ENCODE measurements at regions not wholly inside any gene's neighbourhood (a gene's known extent, or its start where the extent isn't known, plus 50 kb on each side); places are given as distances from the start of the nearest gene placed in this dataset.
"Not testable (repeated sequence)": the region's sequence is repeated elsewhere in the genome, so short reads cannot be mapped to it uniquely, and the experiment has no call there.

DNA sequence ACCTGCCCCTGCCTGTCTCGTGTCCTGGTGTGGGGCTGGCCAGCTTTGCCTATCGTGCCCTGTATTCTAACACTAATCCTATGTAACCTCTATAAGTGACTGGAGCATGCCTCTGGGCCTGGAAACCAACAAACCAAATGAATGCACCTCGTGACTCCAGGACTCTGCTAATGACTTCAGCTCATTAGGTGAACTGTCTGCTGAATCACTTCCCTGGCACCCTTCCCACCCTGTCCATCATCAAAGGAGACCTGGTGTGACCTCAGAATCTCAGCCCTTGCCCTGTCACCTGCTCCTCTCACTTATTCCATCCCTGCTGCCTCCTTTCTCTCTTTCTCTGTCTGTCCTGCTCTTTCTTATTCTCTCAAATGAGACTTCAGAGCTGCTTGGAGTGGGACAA lies 322.4 kb downstream of the CBLN1 start:
- 65 to 83% (median 76%) methylated on average over 1 to 3 of the region's 3 CpGs for WGBS, 4 donors

DNA sequence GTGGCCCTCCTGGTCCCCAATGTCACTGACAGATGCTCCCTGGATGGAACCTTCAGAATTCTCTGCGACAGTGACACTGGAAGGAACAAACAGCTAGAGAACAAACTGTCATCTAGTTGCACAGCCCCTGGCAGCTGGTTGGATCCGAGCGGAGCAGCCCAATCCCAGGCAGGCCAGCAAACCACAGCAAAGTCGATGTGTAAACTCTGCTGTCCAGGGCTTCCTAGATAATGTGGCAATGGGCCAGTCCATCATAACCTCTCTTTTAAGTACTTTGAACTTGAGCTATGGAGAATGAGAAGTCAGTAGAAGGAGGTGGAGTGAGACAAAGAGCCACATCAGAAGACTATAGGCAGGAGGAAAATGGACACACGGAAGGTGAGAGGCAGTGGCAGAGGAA lies 323.0 kb downstream of the CBLN1 start:
- DNase-seq = no peak

More for the DNA sequence above, 322.4 kb downstream of the CBLN1 start:
- Histone ChIP-seq H3K4me3 (no peak overlapping the region), H3K4me1 (replicated peaks in 1 of 2) (no peaks in the 10 kb centered on the region), H3K9me3 (replicated peaks in 1 of 3) (no peaks in the 10 kb centered on the region), H3K36me3 (replicated peaks in 1 of 2) (no peaks in the 10 kb centered on the region), H3K27ac (no peak overlapping the region), H3K27me3 (no peaks in the 10 kb centered on the region)
- TF ChIP-seq POLR2A (IDR thresholded peaks at IDR 0.05) = no peak
- TF ChIP-seq, protein P1, sequence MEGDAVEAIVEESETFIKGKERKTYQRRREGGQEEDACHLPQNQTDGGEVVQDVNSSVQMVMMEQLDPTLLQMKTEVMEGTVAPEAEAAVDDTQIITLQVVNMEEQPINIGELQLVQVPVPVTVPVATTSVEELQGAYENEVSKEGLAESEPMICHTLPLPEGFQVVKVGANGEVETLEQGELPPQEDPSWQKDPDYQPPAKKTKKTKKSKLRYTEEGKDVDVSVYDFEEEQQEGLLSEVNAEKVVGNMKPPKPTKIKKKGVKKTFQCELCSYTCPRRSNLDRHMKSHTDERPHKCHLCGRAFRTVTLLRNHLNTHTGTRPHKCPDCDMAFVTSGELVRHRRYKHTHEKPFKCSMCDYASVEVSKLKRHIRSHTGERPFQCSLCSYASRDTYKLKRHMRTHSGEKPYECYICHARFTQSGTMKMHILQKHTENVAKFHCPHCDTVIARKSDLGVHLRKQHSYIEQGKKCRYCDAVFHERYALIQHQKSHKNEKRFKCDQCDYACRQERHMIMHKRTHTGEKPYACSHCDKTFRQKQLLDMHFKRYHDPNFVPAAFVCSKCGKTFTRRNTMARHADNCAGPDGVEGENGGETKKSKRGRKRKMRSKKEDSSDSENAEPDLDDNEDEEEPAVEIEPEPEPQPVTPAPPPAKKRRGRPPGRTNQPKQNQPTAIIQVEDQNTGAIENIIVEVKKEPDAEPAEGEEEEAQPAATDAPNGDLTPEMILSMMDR (IDR thresholded peaks at IDR 0.05) = no peak
- intact Hi-C loops (cut with DNase I) = no loop called here
- DNase-seq = peak in 1 of 7 donors; percentile 63

DNA sequence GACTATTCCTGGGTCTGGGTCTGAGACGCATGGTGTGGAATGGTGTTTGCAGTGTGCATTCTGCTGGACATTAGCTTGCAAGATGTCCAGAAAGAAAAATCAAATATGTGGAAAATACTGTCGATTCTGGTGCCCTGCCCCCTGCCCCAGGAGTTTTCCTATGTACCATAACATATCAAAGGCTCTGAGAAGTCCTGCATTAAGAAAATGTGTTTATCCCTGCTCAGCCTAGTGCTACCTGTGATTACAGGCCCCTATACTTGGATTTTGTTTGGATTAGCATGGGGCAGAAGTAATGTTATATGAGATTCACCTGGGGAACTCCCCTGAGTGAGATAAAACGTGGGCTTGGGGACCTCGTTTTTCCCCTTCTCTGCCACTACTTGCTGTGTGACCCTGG lies 325.0 kb downstream of the CBLN1 start:
- TF ChIP-seq, protein P1 (IDR thresholded peaks at IDR 0.05) = no peak
- TF ChIP-seq POLR2A (IDR thresholded peaks at IDR 0.05) = no peak

More for the DNA sequence above, 323.0 kb downstream of the CBLN1 start:
- intact Hi-C loops (cut with DNase I) = no loop called here
- Histone ChIP-seq H3K4me1 (replicated peaks in 1 of 2) (no peaks in the 10 kb centered on the region), H3K27ac (no peak overlapping the region), H3K9me3 (replicated peaks in 1 of 3) (no peaks in the 10 kb centered on the region), H3K4me3 (no peak overlapping the region), H3K36me3 (replicated peaks in 1 of 2) (no peaks in the 10 kb centered on the region), H3K27me3 (no peaks in the 10 kb centered on the region)
- 79 to 84% (median 83%) methylated on average over 5 of the region's 5 CpGs for WGBS, 4 donors
- TF ChIP-seq, protein P1 (IDR thresholded peaks at IDR 0.05) = no peak
- no peak for TF ChIP-seq POLR2A (IDR thresholded peaks at IDR 0.05)

DNA sequence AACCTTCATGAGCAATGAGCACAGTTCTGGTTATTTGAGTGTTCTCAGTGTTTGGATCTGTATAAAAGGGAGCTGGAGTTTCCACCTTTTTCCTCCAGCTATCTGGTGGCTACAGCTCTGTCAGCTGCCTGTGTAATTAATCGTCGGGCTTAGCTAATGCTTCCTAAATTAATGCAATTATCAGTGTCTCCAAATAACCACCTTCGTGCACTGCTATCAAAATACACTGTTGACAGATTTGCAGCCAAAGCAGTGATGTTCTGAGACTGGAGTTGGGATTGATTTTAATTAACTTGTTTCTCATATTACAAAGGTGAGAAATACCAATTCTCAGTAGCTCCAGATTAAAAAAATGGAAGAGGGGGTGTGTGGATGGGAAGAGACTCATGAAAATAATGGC lies 325.8 kb downstream of the CBLN1 start:
- no peak overlapping the region for H3K4me3 ChIP-seq
- TF ChIP-seq POLR2A (IDR thresholded peaks at IDR 0.05) = no peak
- TF ChIP-seq, protein P1 (IDR thresholded peaks at IDR 0.05) = no peak
- 55 to 66% (median 61%) methylated on average over 3 of the region's 3 CpGs for WGBS, 4 donors

More for the DNA sequence above, 325.0 kb downstream of the CBLN1 start:
- Histone ChIP-seq H3K4me1 (replicated peaks in 1 of 2) (no peaks in the 10 kb centered on the region), H3K4me3 (no peak overlapping the region), H3K36me3 (replicated peaks in 1 of 2) (no peaks in the 10 kb centered on the region), H3K27me3 (no peaks in the 10 kb centered on the region), H3K27ac (no peak overlapping the region), H3K9me3 (replicated peaks in 1 of 3) (no peaks in the 10 kb centered on the region)
- WGBS, 4 donors = 63 to 80% (median 71%) methylated on average over 4 of the region's 4 CpGs
- DNase-seq = no peak
- intact Hi-C loops (cut with DNase I) = no loop called here

DNA sequence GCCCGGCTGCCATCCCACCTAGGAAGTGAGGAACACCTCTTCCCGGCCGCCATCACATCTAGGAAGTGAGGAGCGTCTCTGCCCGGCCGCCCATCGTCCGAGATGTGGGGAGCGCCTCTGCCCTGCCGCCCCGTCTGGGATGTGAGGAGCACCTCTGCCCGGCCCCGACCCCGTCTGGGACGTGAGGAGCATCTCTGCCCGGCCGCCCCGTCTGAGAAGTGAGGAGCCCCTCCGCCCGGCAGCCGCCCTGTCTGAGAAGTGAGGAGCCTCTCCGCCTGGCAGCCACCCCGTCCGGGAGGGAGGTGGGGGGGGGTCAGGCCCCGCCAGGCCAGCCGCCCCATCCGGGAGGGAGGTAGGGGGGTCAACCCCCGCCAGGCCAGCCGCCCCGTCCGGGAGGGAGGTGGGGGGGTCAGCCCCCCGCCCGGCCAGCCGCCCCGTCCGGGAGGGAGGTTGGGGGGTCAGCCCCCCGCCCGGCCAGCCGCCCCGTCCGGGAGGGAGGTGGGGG lies 330.0 kb downstream of the CBLN1 start:
- 92% methylated on average over 19 to 28 of the region's 41 CpGs; no CpG with 5 or more reads in 2 of the 4 donors for WGBS, 4 donors
- H3K4me3 ChIP-seq; H3K4me1 ChIP-seq (replicated peaks in 1 of 2); H3K9me3 ChIP-seq (replicated peaks in 1 of 3); DNase-seq; intact Hi-C loops (cut with DNase I); H3K27me3 ChIP-seq; H3K27ac ChIP-seq; H3K36me3 ChIP-seq (replicated peaks in 1 of 2): not testable (repeated sequence)

More for the DNA sequence above, 325.8 kb downstream of the CBLN1 start:
- intact Hi-C loops (cut with DNase I) = no loop called here
- no peak for DNase-seq
- Histone ChIP-seq H3K36me3 (replicated peaks in 1 of 2) (no peaks in the 10 kb centered on the region), H3K27ac (no peak overlapping the region), H3K27me3 (no peaks in the 10 kb centered on the region), H3K9me3 (replicated peaks in 1 of 3) (no peaks in the 10 kb centered on the region), H3K4me1 (replicated peaks in 1 of 2) (no peaks in the 10 kb centered on the region)
